Tibial nerve (tissue), 4 donors: ENCODE measurements at regions not wholly inside any gene's neighbourhood (a gene's known extent, or its start where the extent isn't known, plus 50 kb on each side); places are given as distances from the start of the nearest gene placed in this dataset.
"Not testable (repeated sequence)": the region's sequence is repeated elsewhere in the genome, so short reads cannot be mapped to it uniquely, and the experiment has no call there.

Experiments
- DNase-seq, 2 donors: peaks; one replicate each; pipeline ENCODE4 v3.0.0-alpha.2; 2019; ENCODE audit warnings: low spot score in 2 of 2
- H3K27ac ChIP-seq, 4 donors: fragments of 200-600 bp; sonication (generic) in 3 of 4; one replicate each; pipeline ENCODE4 v1.5.1; 2017 to 2019; ENCODE audit warnings: mild to moderate bottlenecking in 1 of 4
- H3K27me3 ChIP-seq, 2 donors: fragments of 200-600 bp; sonication (generic) in 1 of 2; one replicate each; pipeline versions ENCODE4 v1.5.1 to v1.6.0; 2017 to 2019
- H3K36me3 ChIP-seq, 3 donors: fragments of 200-600 bp; sonication (generic); one replicate each; pipeline ENCODE4 v1.5.1; 2018 to 2019
- H3K4me1 ChIP-seq, 4 donors: fragments of 200-600 bp; sonication (generic) in 3 of 4; one replicate each; pipeline ENCODE4 v1.5.1; 2017 to 2019
- H3K4me3 ChIP-seq, 4 donors: fragments of 200-600 bp; sonication (generic) in 3 of 4; one replicate each; pipeline ENCODE4 v1.5.1; 2017 to 2019; ENCODE audit warnings: mild to moderate bottlenecking in 1 of 4, moderate library complexity in 1 of 4
- H3K9me3 ChIP-seq, 4 donors: fragments of 200-600 bp; sonication (generic) in 3 of 4; one replicate each; pipeline ENCODE4 v1.5.1; 2017 to 2019
- EP300 ChIP-seq, 2 donors: sonication (generic); formaldehyde crosslinking; IDR thresholded peaks; one replicate each; pipeline ENCODE4 v1.6.1; 2017; ENCODE audit warnings: antibody characterized with exemption in 2 of 2, mild to moderate bottlenecking in 1 of 2
- POLR2A ChIP-seq, 2 donors: fragments of 450-650 bp; IDR thresholded peaks; one replicate each; pipeline ENCODE4 v1.6.1; 2017; ENCODE audit warnings: antibody characterized with exemption in 2 of 2, mild to moderate bottlenecking in 2 of 2, moderate library complexity in 2 of 2
- WGBS, 2 donors: methylation state at CpG; one replicate each; pipeline ENCODE4 v1.1.5; 2018; 5-methylcytosine and 5-hydroxymethylcytosine counted together
- TF ChIP-seq, protein P1 (sequence below), 5 experiments: fragments of 200-600 bp in 3 of 5; fragments of 450-650 bp in 2 of 5; sonication (generic) in 3 of 5; IDR thresholded peaks; one replicate each; pipeline ENCODE4 v1.5.1; 2016 to 2019; ENCODE audit warnings: antibody characterized with exemption in 5 of 5, mild to moderate bottlenecking in 3 of 5, moderate library complexity in 2 of 5

DNA sequence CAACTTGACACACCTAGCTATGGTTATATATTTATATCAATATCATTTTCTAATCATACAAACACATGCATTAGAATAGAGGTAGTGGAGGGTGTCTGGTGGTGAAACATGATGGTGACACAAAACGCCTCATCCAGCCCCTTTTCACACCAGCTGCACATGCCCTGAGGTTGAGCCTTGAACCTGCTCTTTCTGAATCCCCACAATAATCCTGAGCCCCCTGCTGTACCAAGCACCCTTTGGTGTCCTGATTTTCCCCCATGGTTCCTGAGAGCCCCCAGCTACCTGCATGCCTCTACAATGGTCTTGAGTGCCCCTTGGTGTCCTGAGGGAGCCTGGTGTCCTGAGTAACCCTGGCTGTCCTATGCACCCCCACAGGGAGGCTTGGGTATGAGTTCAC lies 840.6 kb downstream of the TMEM121 start:
- H3K27ac ChIP-seq, DNase-seq, H3K9me3 ChIP-seq, H3K4me1 ChIP-seq, H3K36me3 ChIP-seq, H3K4me3 ChIP-seq, H3K27me3 ChIP-seq: not testable (repeated sequence)
- 31 to 33% methylated on average over 1 of the region's 1 CpG for WGBS, 2 donors

DNA sequence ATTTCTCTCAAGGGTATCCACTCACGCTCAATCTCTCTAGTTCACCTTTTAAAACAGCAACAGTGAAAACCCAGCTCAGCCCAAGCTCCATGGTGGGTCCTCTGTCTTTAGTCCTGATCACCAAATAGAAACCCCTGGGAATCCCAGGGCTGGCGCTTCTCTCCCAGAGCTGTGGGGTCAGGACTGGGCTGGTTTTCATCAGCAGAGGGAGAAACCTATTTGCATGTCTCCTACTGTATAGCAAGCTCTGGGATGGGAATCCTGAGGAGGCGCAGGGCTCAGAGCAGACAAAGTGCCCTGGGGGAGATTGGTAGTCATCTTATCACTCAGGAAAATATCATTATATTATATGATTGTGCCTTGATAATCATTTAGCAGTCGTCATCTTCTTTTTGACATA lies 843.1 kb downstream of the TMEM121 start:
- not testable (repeated sequence) for DNase-seq, H3K27ac ChIP-seq

DNA sequence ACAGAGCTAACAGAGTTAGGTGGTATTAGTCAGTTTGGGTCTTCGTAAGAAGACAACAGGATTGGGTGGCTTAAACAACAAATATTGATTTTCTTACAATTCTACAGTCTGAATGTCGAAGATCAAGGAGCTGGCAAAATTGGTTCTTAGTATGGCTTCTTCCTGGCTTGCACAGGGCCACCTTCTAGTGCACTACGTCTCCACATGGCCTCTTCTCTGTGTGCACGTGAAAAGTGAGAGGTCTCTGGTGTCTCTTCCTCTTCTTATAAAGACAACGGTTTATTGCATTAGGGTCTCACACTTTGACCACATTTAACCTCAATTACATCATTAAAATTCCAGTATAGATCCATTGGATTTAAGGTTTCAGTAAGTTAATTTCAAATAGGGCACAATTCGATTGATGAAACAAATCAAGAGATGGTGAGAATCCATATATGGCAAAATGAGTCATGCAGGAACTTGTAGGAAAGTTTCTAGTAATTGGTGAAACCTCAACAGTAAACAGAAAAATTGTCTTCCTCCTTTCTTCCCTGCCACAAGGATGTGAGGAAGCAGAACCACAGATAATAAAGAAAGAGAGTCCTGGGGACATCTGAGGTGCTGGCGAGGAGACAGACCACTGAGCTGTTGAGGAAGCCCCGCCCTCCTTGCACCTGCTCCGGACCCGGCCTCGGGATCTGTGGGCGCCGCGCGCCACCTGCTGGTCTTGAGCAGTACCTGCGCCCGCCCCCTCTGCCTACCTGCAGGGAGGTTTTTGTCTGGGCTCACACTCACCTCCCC lies 846.7 kb downstream of the TMEM121 start:
- 27 to 35% methylated on average over 17 of the region's 17 CpGs for WGBS, 2 donors
- H3K4me1 ChIP-seq: no peaks in the 10 kb centered on the region
- H3K4me3 ChIP-seq: no peak overlapping the region
- no peak overlapping the region for H3K27ac ChIP-seq
- TF ChIP-seq, protein P1, sequence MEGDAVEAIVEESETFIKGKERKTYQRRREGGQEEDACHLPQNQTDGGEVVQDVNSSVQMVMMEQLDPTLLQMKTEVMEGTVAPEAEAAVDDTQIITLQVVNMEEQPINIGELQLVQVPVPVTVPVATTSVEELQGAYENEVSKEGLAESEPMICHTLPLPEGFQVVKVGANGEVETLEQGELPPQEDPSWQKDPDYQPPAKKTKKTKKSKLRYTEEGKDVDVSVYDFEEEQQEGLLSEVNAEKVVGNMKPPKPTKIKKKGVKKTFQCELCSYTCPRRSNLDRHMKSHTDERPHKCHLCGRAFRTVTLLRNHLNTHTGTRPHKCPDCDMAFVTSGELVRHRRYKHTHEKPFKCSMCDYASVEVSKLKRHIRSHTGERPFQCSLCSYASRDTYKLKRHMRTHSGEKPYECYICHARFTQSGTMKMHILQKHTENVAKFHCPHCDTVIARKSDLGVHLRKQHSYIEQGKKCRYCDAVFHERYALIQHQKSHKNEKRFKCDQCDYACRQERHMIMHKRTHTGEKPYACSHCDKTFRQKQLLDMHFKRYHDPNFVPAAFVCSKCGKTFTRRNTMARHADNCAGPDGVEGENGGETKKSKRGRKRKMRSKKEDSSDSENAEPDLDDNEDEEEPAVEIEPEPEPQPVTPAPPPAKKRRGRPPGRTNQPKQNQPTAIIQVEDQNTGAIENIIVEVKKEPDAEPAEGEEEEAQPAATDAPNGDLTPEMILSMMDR (IDR thresholded peaks at IDR 0.05): peak in 2 of 5 experiments; percentile 25 to 54
- TF ChIP-seq POLR2A (IDR thresholded peaks at IDR 0.05): no peak
- TF ChIP-seq EP300 (IDR thresholded peaks at IDR 0.05): no peak
- no peaks in the 10 kb centered on the region for H3K36me3 ChIP-seq
- no peaks in the 10 kb centered on the region for H3K27me3 ChIP-seq
- DNase-seq: peak in 1 of 2 donors; percentile 12
- no peaks in the 10 kb centered on the region for H3K9me3 ChIP-seq

More for the DNA sequence above, 843.1 kb downstream of the TMEM121 start:
- H3K4me3 ChIP-seq, H3K27me3 ChIP-seq, H3K36me3 ChIP-seq, H3K9me3 ChIP-seq, H3K4me1 ChIP-seq: not testable (repeated sequence)
- WGBS, 2 donors: 53 to 61% methylated on average over 3 of the region's 4 CpGs

DNA sequence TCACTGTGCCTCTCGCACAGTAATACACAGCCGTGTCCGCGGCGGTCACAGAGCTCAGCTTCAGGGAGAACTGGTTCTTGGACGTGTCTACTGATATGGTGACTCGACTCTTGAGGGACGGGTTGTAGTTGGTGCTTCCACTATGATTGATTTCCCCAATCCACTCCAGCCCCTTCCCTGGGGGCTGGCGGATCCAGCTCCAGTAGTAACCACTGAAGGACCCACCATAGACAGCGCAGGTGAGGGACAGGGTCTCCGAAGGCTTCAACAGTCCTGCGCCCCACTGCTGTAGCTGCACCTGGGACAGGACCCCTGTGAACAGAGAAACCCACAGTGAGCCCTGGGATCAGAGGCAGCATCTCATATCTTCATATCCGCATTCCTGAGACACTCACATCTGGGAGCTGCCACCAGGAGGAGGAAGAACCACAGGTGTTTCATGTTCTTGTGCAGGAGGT lies 847.3 kb downstream of the TMEM121 start:
- H3K36me3 ChIP-seq, DNase-seq, H3K27me3 ChIP-seq, H3K4me1 ChIP-seq, H3K4me3 ChIP-seq, H3K27ac ChIP-seq, H3K9me3 ChIP-seq: not testable (repeated sequence)
- 62 to 67% methylated on average over 13 of the region's 13 CpGs for WGBS, 2 donors

DNA sequence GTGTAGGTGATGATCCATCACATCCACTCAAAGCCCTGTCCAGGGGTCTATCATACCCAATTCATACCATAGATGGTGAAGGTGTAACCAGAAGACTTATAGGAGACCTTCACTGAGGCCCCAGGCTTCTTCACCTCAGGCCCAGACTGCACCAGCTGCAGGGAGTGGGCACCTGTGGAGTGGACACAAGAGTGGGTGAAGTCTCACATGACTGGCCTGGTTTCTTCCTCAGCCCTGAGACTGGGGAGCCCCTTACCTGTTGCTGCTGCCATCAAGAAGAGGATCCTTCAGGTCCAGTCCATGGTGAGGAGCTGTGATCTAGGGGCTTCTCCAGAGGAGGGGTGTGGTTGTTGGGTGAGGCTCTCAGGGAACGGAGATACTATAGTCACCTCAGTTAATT lies 851.0 kb downstream of the TMEM121 start:
- DNase-seq: no peak
- no peaks in the 10 kb centered on the region for H3K9me3 ChIP-seq
- WGBS, 2 donors: 75 to 93% methylated on average over 1 of the region's 1 CpG
- H3K36me3 ChIP-seq: no peaks in the 10 kb centered on the region
- TF ChIP-seq POLR2A (IDR thresholded peaks at IDR 0.05) (no peak), EP300 (IDR thresholded peaks at IDR 0.05) (no peak)
- TF ChIP-seq, protein P1 (IDR thresholded peaks at IDR 0.05): no peak
- no peak overlapping the region for H3K27ac ChIP-seq
- H3K27me3 ChIP-seq: no peaks in the 10 kb centered on the region
- H3K4me1 ChIP-seq: no peaks in the 10 kb centered on the region
- no peak overlapping the region for H3K4me3 ChIP-seq

DNA sequence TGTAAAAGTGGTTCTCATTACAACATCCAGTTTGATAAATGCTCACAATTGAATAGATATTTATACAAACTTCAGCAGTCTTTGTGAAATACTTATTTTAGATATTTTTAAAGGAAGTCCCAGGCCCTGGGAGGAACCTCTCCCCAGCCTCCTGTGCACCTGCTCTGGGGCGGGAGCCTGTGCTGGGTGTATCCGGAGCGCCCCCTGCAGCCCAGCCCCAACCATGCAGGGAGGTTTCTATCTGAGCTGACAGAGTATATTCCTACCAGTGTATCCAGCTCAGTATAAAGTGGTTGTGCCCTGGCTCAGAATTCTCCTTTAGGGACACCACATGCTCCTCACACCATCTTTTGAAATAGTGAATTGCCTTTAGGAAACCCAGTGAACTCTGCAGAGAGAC lies 851.8 kb downstream of the TMEM121 start:
- H3K27me3 ChIP-seq: no peaks in the 10 kb centered on the region
- TF ChIP-seq, protein P1 (IDR thresholded peaks at IDR 0.05): no peak
- TF ChIP-seq EP300 (IDR thresholded peaks at IDR 0.05) (no peak), POLR2A (IDR thresholded peaks at IDR 0.05) (no peak)
- H3K4me3 ChIP-seq: no peak overlapping the region
- H3K4me1 ChIP-seq: no peaks in the 10 kb centered on the region
- DNase-seq: no peak
- no peaks in the 10 kb centered on the region for H3K9me3 ChIP-seq
- H3K27ac ChIP-seq: no peak overlapping the region
- H3K36me3 ChIP-seq: no peaks in the 10 kb centered on the region
- 0 to 11% methylated on average over 3 of the region's 3 CpGs for WGBS, 2 donors

DNA sequence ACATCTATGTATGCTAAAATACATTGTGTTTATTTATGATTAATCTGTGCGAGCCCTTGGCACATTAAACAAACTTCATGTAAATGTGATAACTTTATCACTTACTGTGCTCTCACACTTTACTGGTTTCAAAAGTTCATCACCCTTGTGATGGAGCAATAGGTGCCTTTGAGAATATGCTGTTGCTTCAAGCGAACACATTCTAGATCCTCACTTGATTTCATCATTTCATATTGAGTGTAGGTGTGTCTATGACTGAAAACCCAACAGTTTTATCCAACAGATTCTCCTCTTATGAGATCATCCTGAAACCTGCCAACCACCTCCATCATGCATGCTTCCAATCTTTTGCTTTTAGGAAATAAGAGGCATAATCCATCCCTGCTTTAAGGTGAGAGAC lies 854.4 kb downstream of the TMEM121 start:
- DNase-seq: no peak
- Histone ChIP-seq H3K36me3 (no peaks in the 10 kb centered on the region), H3K4me1 (no peaks in the 10 kb centered on the region), H3K4me3 (no peak overlapping the region), H3K27ac (no peak overlapping the region), H3K27me3 (no peaks in the 10 kb centered on the region), H3K9me3 (no peaks in the 10 kb centered on the region)
- TF ChIP-seq, protein P1 (IDR thresholded peaks at IDR 0.05): no peak
- TF ChIP-seq EP300 (IDR thresholded peaks at IDR 0.05) (no peak), POLR2A (IDR thresholded peaks at IDR 0.05) (no peak)
- 64 to 65% methylated on average over 2 of the region's 2 CpGs for WGBS, 2 donors

DNA sequence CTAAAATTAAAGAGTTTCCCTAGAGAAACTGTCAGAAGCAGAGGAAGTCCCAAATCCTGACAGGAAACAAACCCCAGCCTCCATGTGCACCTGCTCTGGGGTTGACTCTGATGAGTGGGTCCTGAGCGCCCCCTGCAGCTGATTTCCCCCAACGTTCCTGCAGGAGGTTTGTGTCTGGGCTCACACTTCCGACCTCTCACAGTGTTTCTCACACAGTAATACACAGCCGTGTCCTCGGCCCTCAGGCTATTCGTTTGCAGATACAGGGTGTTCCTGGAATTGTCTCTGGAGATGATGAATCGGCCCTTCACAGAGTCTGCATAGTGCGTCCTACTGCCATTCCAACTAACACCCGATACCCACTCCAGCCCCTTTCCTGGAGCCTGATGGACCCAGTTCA lies 862.8 kb downstream of the TMEM121 start:
- H3K4me1 ChIP-seq, H3K36me3 ChIP-seq, H3K9me3 ChIP-seq, H3K4me3 ChIP-seq, DNase-seq, H3K27ac ChIP-seq, H3K27me3 ChIP-seq: not testable (repeated sequence)
- WGBS, 2 donors: 67 to 76% methylated on average over 9 of the region's 9 CpGs
